ENCODE measurements at regions not wholly inside any gene's neighbourhood (a gene's known extent, or its start where the extent isn't known, plus 50 kb on each side); places are given as distances from the start of the nearest gene placed in this dataset.
A peak's percentile ranks its signal among the peaks of the same experiment; 100 is the strongest.

GRCh38 chr1:17957588-17958267, 149.9 kb upstream of the IGSF21 start:
- H3K36me3 ChIP-seq (ENCODE audit: control insufficient read depth in 2 of 2, insufficient read depth in 1 of 2, low read length in 2 of 2): no peaks in the 10 kb centered on the region
- no peak overlapping the region for H3K4me3 ChIP-seq (ENCODE audit: low read depth, low read length)
- TF ChIP-seq ZNF837 (tag by site-specific recombination; IDR thresholded peaks at IDR 0.05): no peak
- TF ChIP-seq, protein P1, sequence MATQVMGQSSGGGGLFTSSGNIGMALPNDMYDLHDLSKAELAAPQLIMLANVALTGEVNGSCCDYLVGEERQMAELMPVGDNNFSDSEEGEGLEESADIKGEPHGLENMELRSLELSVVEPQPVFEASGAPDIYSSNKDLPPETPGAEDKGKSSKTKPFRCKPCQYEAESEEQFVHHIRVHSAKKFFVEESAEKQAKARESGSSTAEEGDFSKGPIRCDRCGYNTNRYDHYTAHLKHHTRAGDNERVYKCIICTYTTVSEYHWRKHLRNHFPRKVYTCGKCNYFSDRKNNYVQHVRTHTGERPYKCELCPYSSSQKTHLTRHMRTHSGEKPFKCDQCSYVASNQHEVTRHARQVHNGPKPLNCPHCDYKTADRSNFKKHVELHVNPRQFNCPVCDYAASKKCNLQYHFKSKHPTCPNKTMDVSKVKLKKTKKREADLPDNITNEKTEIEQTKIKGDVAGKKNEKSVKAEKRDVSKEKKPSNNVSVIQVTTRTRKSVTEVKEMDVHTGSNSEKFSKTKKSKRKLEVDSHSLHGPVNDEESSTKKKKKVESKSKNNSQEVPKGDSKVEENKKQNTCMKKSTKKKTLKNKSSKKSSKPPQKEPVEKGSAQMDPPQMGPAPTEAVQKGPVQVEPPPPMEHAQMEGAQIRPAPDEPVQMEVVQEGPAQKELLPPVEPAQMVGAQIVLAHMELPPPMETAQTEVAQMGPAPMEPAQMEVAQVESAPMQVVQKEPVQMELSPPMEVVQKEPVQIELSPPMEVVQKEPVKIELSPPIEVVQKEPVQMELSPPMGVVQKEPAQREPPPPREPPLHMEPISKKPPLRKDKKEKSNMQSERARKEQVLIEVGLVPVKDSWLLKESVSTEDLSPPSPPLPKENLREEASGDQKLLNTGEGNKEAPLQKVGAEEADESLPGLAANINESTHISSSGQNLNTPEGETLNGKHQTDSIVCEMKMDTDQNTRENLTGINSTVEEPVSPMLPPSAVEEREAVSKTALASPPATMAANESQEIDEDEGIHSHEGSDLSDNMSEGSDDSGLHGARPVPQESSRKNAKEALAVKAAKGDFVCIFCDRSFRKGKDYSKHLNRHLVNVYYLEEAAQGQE (tag by site-specific recombination; IDR thresholded peaks at IDR 0.05): peak; percentile 67
- no peak for TF ChIP-seq ZNF600 (tag by site-specific recombination; IDR thresholded peaks at IDR 0.05)
- TF ChIP-seq SCRT2 (tag by site-specific recombination; IDR thresholded peaks at IDR 0.05): peak; percentile 85
- TF ChIP-seq, protein P2, sequence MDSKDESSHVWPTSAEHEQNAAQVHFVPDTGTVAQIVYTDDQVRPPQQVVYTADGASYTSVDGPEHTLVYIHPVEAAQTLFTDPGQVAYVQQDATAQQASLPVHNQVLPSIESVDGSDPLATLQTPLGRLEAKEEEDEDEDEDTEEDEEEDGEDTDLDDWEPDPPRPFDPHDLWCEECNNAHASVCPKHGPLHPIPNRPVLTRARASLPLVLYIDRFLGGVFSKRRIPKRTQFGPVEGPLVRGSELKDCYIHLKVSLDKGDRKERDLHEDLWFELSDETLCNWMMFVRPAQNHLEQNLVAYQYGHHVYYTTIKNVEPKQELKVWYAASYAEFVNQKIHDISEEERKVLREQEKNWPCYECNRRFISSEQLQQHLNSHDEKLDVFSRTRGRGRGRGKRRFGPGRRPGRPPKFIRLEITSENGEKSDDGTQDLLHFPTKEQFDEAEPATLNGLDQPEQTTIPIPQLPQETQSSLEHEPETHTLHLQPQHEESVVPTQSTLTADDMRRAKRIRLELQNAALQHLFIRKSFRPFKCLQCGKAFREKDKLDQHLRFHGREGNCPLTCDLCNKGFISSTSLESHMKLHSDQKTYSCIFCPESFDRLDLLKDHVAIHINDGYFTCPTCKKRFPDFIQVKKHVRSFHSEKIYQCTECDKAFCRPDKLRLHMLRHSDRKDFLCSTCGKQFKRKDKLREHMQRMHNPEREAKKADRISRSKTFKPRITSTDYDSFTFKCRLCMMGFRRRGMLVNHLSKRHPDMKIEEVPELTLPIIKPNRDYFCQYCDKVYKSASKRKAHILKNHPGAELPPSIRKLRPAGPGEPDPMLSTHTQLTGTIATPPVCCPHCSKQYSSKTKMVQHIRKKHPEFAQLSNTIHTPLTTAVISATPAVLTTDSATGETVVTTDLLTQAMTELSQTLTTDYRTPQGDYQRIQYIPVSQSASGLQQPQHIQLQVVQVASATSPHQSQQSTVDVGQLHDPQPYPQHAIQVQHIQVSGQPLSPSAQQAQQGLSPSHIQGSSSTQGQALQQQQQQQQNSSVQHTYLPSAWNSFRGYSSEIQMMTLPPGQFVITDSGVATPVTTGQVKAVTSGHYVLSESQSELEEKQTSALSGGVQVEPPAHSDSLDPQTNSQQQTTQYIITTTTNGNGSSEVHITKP (tag by site-specific recombination; IDR thresholded peaks at IDR 0.05): peak; percentile 78
- TF ChIP-seq ZNF433 (tag by site-specific recombination; IDR thresholded peaks at IDR 0.05; ENCODE audit: low read depth): no peak
- peak; percentile 21; the same call in 1 of the 2 replicates for TF ChIP-seq ZBTB20 (tag by site-specific recombination; IDR thresholded peaks at IDR 0.05)
- TF ChIP-seq ZNF555 (tag by site-specific recombination; conservative IDR thresholded peaks at IDR 0.05): no peak
- CTCF ChIA-PET: interaction anchor here (0.6 kb wide), 1 partner anchor 668 kb away, joined by 3 read pairs; no protein-coding TSS in a partner anchor
- H3K4me1 ChIP-seq (ENCODE audit: control insufficient read depth, insufficient read depth, low read length): no peaks in the 10 kb centered on the region
- no peaks in the 10 kb centered on the region for H3K9me3 ChIP-seq (ENCODE audit: control insufficient read depth, insufficient read depth, low read depth, low read length)
- H3K27ac ChIP-seq (ENCODE audit: extremely low read depth, low read depth, low read length): no peak overlapping the region
- POLR2A ChIA-PET: no interaction called here

GRCh38 chr1:17958704-17959103, 148.9 kb upstream of the IGSF21 start:
- H3K4me1 ChIP-seq (ENCODE audit: control insufficient read depth, insufficient read depth, low read length): no peaks in the 10 kb centered on the region
- no peaks in the 10 kb centered on the region for H3K9me3 ChIP-seq (ENCODE audit: control insufficient read depth, insufficient read depth, low read depth, low read length)
- H3K4me3 ChIP-seq (ENCODE audit: low read depth, low read length): no peak overlapping the region
- ChIA-PET CTCF (interaction anchor here (0.7 kb wide), 1 partner anchor 681 kb away, joined by 3 read pairs; no protein-coding TSS in a partner anchor), POLR2A (no interaction called here)
- TF ChIP-seq GLIS1 (tag by site-specific recombination; IDR thresholded peaks at IDR 0.05) (0 out of 2 replicates have a peak, but pooled peaks have one; percentile 5), ZFHX2 (tag by site-specific recombination; conservative IDR thresholded peaks at IDR 0.05) (0 out of 2 replicates have a peak, but pooled peaks have one; percentile 11), ZSCAN23 (tag by site-specific recombination; IDR thresholded peaks at IDR 0.05) (no peak)
- H3K36me3 ChIP-seq (ENCODE audit: control insufficient read depth in 2 of 2, insufficient read depth in 1 of 2, low read length in 2 of 2): no peaks in the 10 kb centered on the region
- no peak overlapping the region for H3K27ac ChIP-seq (ENCODE audit: extremely low read depth, low read depth, low read length)

DNA sequence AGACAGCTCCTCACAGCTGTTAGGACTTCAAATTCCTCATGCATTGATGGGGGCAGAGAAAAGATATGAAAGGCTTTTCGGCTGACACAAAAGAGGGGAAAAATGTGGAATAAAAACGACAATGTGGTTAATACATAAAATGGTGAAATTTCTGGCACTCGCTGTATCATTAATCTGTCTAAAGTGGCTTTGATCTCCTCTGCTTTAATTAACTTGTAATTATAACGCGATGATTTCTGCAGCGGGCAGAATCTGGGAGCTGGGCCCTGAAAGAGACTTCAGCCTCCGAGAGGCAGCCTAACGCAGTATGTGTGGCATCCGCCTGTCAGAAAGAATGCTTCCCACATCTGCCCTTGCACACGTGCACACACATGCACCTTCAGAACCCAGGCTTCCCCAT, 144.1 kb upstream of the IGSF21 start:
- ChIA-PET CTCF (interaction anchor here (0.8 to 1.1 kb wide), 2 partner anchors 28 to 271 kb away, joined by 3 read pairs; no protein-coding TSS in a partner anchor), POLR2A (no interaction called here)
- Histone ChIP-seq H3K9me3 (ENCODE audit: control insufficient read depth, insufficient read depth, low read depth, low read length) (no peaks in the 10 kb centered on the region), H3K4me1 (ENCODE audit: control insufficient read depth, insufficient read depth, low read length) (no peaks in the 10 kb centered on the region), H3K4me3 (ENCODE audit: low read depth, low read length) (no peak overlapping the region), H3K27ac (ENCODE audit: extremely low read depth, low read depth, low read length) (no peak overlapping the region), H3K36me3 (ENCODE audit: control insufficient read depth in 2 of 2, insufficient read depth in 1 of 2, low read length in 2 of 2) (no peaks in the 10 kb centered on the region)
- TF ChIP-seq, protein P3, sequence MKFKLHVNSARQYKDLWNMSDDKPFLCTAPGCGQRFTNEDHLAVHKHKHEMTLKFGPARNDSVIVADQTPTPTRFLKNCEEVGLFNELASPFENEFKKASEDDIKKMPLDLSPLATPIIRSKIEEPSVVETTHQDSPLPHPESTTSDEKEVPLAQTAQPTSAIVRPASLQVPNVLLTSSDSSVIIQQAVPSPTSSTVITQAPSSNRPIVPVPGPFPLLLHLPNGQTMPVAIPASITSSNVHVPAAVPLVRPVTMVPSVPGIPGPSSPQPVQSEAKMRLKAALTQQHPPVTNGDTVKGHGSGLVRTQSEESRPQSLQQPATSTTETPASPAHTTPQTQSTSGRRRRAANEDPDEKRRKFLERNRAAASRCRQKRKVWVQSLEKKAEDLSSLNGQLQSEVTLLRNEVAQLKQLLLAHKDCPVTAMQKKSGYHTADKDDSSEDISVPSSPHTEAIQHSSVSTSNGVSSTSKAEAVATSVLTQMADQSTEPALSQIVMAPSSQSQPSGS (tag by site-specific recombination; IDR thresholded peaks at IDR 0.05; ENCODE audit: low read depth): no peak
- no peak for TF ChIP-seq SP2 (tag by site-specific recombination; IDR thresholded peaks at IDR 0.05)
- no peak for TF ChIP-seq AEBP2 (tag by site-specific recombination; IDR thresholded peaks at IDR 0.05; ENCODE audit: borderline replicate concordance)
- no peak for TF ChIP-seq ZNF169 (tag by site-specific recombination; IDR thresholded peaks at IDR 0.05)
- TF ChIP-seq BCL11B (tag by site-specific recombination; IDR thresholded peaks at IDR 0.05; ENCODE audit: low read depth): no peak
- no peak for TF ChIP-seq ZNF626 (tag by site-specific recombination; IDR thresholded peaks at IDR 0.05)
- no peak for TF ChIP-seq ZNF670 (tag by site-specific recombination; IDR thresholded peaks at IDR 0.05; ENCODE audit: low read depth)
- TF ChIP-seq TCF7L2 (IDR thresholded peaks at IDR 0.05; ENCODE audit: borderline replicate concordance, low read depth, low read length): no peak
